HG02885 (cell line): ENCODE measurements at regions not wholly inside any gene's neighbourhood (a gene's known extent, or its start where the extent isn't known, plus 50 kb on each side); places are given as distances from the start of the nearest gene placed in this dataset.

Experiments used
- ATAC-seq: cut with Tn5 transposase; IDR thresholded peaks from one replicate; pipeline ENCODE4 v1.9.1; 2021; ENCODE audit warnings: mild to moderate bottlenecking; ENCODE audit not compliant: unreplicated experiment, poor library complexity

GRCh38 chr1:218625393-218625792 lies 280.3 kb downstream of the TGFB2 start:
- no peak for ATAC-seq

- ATAC-seq: no peak
These were observed 288.3 kb downstream of the TGFB2 start for GRCh38 chr1:218633238-218633988.

- ATAC-seq: no peak
These were observed 289.1 kb downstream of the TGFB2 start for GRCh38 chr1:218634212-218634611.

- no peak for ATAC-seq
These were observed 291.4 kb downstream of the TGFB2 start for GRCh38 chr1:218636548-218636947.

- ATAC-seq: no peak
These were observed 295.0 kb downstream of the TGFB2 start for GRCh38 chr1:218640173-218640572.

- no peak for ATAC-seq
These were observed 297.2 kb downstream of the TGFB2 start for GRCh38 chr1:218642033-218642948.

- ATAC-seq: no peak
These were observed 298.1 kb downstream of the TGFB2 start for GRCh38 chr1:218643281-218643680.

GRCh38 chr1:218643926-218644325 lies 298.8 kb downstream of the TGFB2 start:
- ATAC-seq: no peak

GRCh38 chr1:218646288-218646687 lies 301.2 kb downstream of the TGFB2 start:
- no peak for ATAC-seq

GRCh38 chr1:218656301-218657037 lies 311.3 kb downstream of the TGFB2 start:
- ATAC-seq: no peak

GRCh38 chr1:218658269-218658668 lies 313.1 kb downstream of the TGFB2 start:
- no peak for ATAC-seq

- ATAC-seq: no peak
These were observed 313.8 kb downstream of the TGFB2 start for GRCh38 chr1:218658899-218659298.

GRCh38 chr1:218659911-218660677 lies 315.0 kb downstream of the TGFB2 start:
- ATAC-seq: no peak

- no peak for ATAC-seq
These were observed 315.5 kb downstream of the TGFB2 start for GRCh38 chr1:218660678-218661053.

GRCh38 chr1:218661411-218661810 lies 316.3 kb downstream of the TGFB2 start:
- ATAC-seq: no peak

- no peak for ATAC-seq
These were observed 319.4 kb downstream of the TGFB2 start for GRCh38 chr1:218664385-218665170.

GRCh38 chr1:218665221-218665620 lies 320.1 kb downstream of the TGFB2 start:
- ATAC-seq: no peak

- ATAC-seq: no peak
These were observed 321.1 kb downstream of the TGFB2 start for GRCh38 chr1:218666263-218666662.

- ATAC-seq: no peak
These were observed 322.8 kb downstream of the TGFB2 start for GRCh38 chr1:218667781-218668516.
